A673 (cell line): ENCODE measurements at regions not wholly inside any gene's neighbourhood (a gene's known extent, or its start where the extent isn't known, plus 50 kb on each side); places are given as distances from the start of the nearest gene placed in this dataset.

Source experiments
- CTCF ChIP-seq: fragments of 300-800, 200-600 bp; sonication (generic); conservative IDR thresholded peaks from 2 replicates; pipeline ENCODE4 v1.5.1; 2017; ENCODE audit warnings: low read depth, mild to moderate bottlenecking, antibody characterized with exemption, low read length, moderate library complexity, mixed read lengths
- EZH2 ChIP-seq: fragments of 200-600 bp; sonication (generic); IDR thresholded peaks from 2 replicates; pipeline ENCODE4 v1.6.1; 2017; ENCODE audit warnings: borderline replicate concordance, low read depth, mild to moderate bottlenecking, mixed read lengths, antibody characterized with exemption, low read length; ENCODE audit not compliant: poor library complexity, severe bottlenecking

GRCh38 chr3:67106874-67107273, 108.8 kb downstream of the KBTBD8 start:
- no peak for TF ChIP-seq EZH2
- no peak for TF ChIP-seq CTCF
